ENCODE measurements at regions not wholly inside any gene's neighbourhood (a gene's known extent, or its start where the extent isn't known, plus 50 kb on each side); places are given as distances from the start of the nearest gene placed in this dataset.

DNA sequence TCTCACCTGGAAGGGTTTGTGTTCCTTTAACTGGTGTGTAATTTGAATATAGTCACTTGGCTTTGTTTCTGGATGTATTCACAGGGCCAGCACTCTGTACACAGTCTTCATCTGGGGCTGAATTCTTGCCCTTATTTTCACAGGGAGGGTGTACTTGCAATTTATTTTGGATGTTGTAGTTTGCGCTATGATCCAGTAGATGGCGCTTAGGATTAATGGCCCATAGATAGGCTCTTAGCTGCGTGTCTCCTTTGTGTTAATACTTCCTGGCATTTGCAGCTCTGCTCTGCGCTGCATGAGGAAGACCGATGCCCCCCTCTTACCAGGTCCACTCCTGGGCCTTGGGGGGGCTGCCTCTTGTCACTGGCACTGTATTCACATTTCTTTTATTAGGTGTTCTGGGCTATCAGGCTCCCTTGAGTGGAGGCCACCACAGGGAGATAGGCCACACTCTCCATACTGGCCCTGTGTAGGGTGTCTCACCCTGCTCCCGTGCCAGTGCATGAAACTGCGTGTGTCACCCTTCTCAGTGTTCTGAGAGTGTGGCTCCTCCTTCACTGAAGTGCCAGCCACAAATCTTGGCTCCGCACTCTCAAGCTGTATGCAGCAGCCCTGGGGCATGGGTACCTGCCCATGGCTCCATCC lies 562.2 kb downstream of the ZIC3 start:
- Histone ChIP-seq H3K36me3 (ENCODE audit: insufficient read depth, low read length) (no peaks in the 10 kb centered on the region), H3K27ac (ENCODE audit: low read depth, low read length) (no peak overlapping the region), H3K9ac (ENCODE audit: low read length) (no peak overlapping the region), H3K27me3 (ENCODE audit: insufficient read depth, low read length) (no peaks in the 10 kb centered on the region), H3K4me1 (ENCODE audit: insufficient read depth, low read length) (peaks cover 5% of the 10 kb centered on the region), H2AFZ (ENCODE audit: low read depth, low read length) (peak overlapping the region; percentile 10), H3K4me2 (ENCODE audit: low read length) (peak overlapping the region; percentile 63), H3K4me3 (ENCODE audit: insufficient read depth, low read depth, low read length) (no peak overlapping the region), H3K79me2 (ENCODE audit: insufficient read depth, low read length) (no peaks in the 10 kb centered on the region), H3K9me3 (ENCODE audit: insufficient read depth, low read depth, low read length) (no peaks in the 10 kb centered on the region), H4K20me1 (ENCODE audit: insufficient read depth, low read length) (no peaks in the 10 kb centered on the region)
- no peak overlapping the region for H3K27ac Mint-ChIP-seq (ENCODE audit: unreplicated experiment)
- DNase-seq (ENCODE audit: low read depth), result peak; percentile 9
- no peaks in the 10 kb centered on the region for H3K36me3 Mint-ChIP-seq (ENCODE audit: low read depth, unreplicated experiment)
- H3K4me3 Mint-ChIP-seq (ENCODE audit: unreplicated experiment), result no peak overlapping the region
- H3K4me1 Mint-ChIP-seq (ENCODE audit: low read depth, unreplicated experiment), result peaks cover 4% of the 10 kb centered on the region
- FAIRE-seq, result peak; percentile 98
- no peaks in the 10 kb centered on the region for H3K9me3 Mint-ChIP-seq (ENCODE audit: unreplicated experiment)
- no peaks in the 10 kb centered on the region for H3K27me3 Mint-ChIP-seq (ENCODE audit: low read depth, unreplicated experiment)
- TF ChIP-seq, protein P1, sequence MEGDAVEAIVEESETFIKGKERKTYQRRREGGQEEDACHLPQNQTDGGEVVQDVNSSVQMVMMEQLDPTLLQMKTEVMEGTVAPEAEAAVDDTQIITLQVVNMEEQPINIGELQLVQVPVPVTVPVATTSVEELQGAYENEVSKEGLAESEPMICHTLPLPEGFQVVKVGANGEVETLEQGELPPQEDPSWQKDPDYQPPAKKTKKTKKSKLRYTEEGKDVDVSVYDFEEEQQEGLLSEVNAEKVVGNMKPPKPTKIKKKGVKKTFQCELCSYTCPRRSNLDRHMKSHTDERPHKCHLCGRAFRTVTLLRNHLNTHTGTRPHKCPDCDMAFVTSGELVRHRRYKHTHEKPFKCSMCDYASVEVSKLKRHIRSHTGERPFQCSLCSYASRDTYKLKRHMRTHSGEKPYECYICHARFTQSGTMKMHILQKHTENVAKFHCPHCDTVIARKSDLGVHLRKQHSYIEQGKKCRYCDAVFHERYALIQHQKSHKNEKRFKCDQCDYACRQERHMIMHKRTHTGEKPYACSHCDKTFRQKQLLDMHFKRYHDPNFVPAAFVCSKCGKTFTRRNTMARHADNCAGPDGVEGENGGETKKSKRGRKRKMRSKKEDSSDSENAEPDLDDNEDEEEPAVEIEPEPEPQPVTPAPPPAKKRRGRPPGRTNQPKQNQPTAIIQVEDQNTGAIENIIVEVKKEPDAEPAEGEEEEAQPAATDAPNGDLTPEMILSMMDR (IDR thresholded peaks at IDR 0.05; ENCODE audit: insufficient read depth, low read depth, low read length), result peak; percentile 39
- TF ChIP-seq EZH2 (IDR thresholded peaks at IDR 0.05; ENCODE audit: insufficient read depth, low read length), result no peak

DNA sequence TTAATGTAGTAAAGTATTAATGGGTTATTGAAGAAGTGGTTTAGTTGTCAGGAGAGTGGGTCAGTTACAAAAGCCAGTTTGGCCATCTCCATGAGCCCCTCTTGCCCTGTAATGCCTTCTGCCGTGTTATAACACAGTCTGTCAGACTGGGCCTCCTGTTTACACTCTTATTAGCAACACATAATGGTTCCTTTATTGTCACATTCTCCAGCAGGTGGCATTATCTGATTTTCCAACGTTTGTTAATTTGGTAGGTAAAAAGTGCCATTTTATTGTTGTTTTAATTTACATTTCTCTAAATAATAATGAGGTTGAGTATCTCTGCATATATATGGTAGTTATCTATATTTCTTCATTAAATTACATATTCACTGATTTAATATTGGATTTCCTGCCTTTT lies 560.8 kb downstream of the FGF13 start:
- no peaks in the 10 kb centered on the region for H3K9me3 Mint-ChIP-seq (ENCODE audit: unreplicated experiment)
- no peak overlapping the region for H3K4me2 ChIP-seq (ENCODE audit: low read length)
- no peak overlapping the region for H3K4me3 ChIP-seq (ENCODE audit: insufficient read depth, low read depth, low read length)
- no peak overlapping the region for H2AFZ ChIP-seq (ENCODE audit: low read depth, low read length)
- no peaks in the 10 kb centered on the region for H3K9me3 ChIP-seq (ENCODE audit: insufficient read depth, low read depth, low read length)
- no peak overlapping the region for H3K27ac ChIP-seq (ENCODE audit: low read depth, low read length)
- no peaks in the 10 kb centered on the region for H3K4me1 Mint-ChIP-seq (ENCODE audit: low read depth, unreplicated experiment)
- TF ChIP-seq, protein P1 (IDR thresholded peaks at IDR 0.05; ENCODE audit: insufficient read depth, low read depth, low read length), result no peak
- TF ChIP-seq EZH2 (IDR thresholded peaks at IDR 0.05; ENCODE audit: insufficient read depth, low read length), result no peak
- H3K27me3 ChIP-seq (ENCODE audit: insufficient read depth, low read length), result no peaks in the 10 kb centered on the region
- FAIRE-seq, result peak; percentile 72
- H3K27me3 Mint-ChIP-seq (ENCODE audit: low read depth, unreplicated experiment), result no peaks in the 10 kb centered on the region
- no peaks in the 10 kb centered on the region for H3K4me1 ChIP-seq (ENCODE audit: insufficient read depth, low read length)
- no peak overlapping the region for H3K4me3 Mint-ChIP-seq (ENCODE audit: unreplicated experiment)
- no peaks in the 10 kb centered on the region for H3K36me3 ChIP-seq (ENCODE audit: insufficient read depth, low read length)
- H3K79me2 ChIP-seq (ENCODE audit: insufficient read depth, low read length), result no peaks in the 10 kb centered on the region
- H3K36me3 Mint-ChIP-seq (ENCODE audit: low read depth, unreplicated experiment), result no peaks in the 10 kb centered on the region
- H3K9ac ChIP-seq (ENCODE audit: low read length), result no peak overlapping the region
- H3K27ac Mint-ChIP-seq (ENCODE audit: unreplicated experiment), result no peak overlapping the region
- H4K20me1 ChIP-seq (ENCODE audit: insufficient read depth, low read length), result no peaks in the 10 kb centered on the region
- no peak for DNase-seq (ENCODE audit: low read depth)

DNA sequence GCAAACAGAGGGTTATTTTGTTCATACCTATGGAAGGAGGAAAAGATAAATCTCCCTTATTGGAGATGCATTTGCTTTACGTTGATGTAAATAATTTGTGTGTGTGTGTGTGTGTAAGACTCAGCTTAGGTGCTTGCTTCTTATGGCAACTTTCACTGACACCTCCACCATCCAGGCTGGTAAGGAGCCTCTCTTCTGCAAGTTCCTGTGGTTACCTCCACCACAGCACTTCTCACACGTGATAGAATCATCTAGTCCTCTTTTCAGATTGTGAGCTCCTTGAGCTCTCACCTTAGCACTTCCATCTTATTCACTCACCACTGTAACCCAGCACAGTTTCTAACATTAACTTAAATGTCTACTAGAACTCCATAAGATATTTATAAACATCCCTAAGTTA lies 553.7 kb downstream of the FGF13 start:
- no peaks in the 10 kb centered on the region for H3K4me1 ChIP-seq (ENCODE audit: insufficient read depth, low read length)
- no peaks in the 10 kb centered on the region for H3K9me3 ChIP-seq (ENCODE audit: insufficient read depth, low read depth, low read length)
- DNase-seq (ENCODE audit: low read depth), result no peak
- H3K4me2 ChIP-seq (ENCODE audit: low read length), result no peak overlapping the region
- H3K27me3 ChIP-seq (ENCODE audit: insufficient read depth, low read length), result no peaks in the 10 kb centered on the region
- no peak for TF ChIP-seq EZH2 (IDR thresholded peaks at IDR 0.05; ENCODE audit: insufficient read depth, low read length)
- TF ChIP-seq, protein P1 (IDR thresholded peaks at IDR 0.05; ENCODE audit: insufficient read depth, low read depth, low read length), result no peak
- no peak overlapping the region for H2AFZ ChIP-seq (ENCODE audit: low read depth, low read length)
- H3K4me3 ChIP-seq (ENCODE audit: insufficient read depth, low read depth, low read length), result no peak overlapping the region
- H3K9ac ChIP-seq (ENCODE audit: low read length), result no peak overlapping the region
- FAIRE-seq, result peak; percentile 52
- H3K9me3 Mint-ChIP-seq (ENCODE audit: unreplicated experiment), result no peaks in the 10 kb centered on the region
- no peak overlapping the region for H3K27ac ChIP-seq (ENCODE audit: low read depth, low read length)
- no peaks in the 10 kb centered on the region for H3K79me2 ChIP-seq (ENCODE audit: insufficient read depth, low read length)
- no peaks in the 10 kb centered on the region for H3K27me3 Mint-ChIP-seq (ENCODE audit: low read depth, unreplicated experiment)
- H3K27ac Mint-ChIP-seq (ENCODE audit: unreplicated experiment), result no peak overlapping the region
- no peaks in the 10 kb centered on the region for H3K4me1 Mint-ChIP-seq (ENCODE audit: low read depth, unreplicated experiment)
- no peaks in the 10 kb centered on the region for H4K20me1 ChIP-seq (ENCODE audit: insufficient read depth, low read length)
- no peaks in the 10 kb centered on the region for H3K36me3 ChIP-seq (ENCODE audit: insufficient read depth, low read length)
- H3K36me3 Mint-ChIP-seq (ENCODE audit: low read depth, unreplicated experiment), result no peaks in the 10 kb centered on the region
- no peak overlapping the region for H3K4me3 Mint-ChIP-seq (ENCODE audit: unreplicated experiment)

All from astrocyte (in vitro differentiated cells and primary cell).